Hepatocyte (in vitro differentiated cells): ENCODE measurements at regions not wholly inside any gene's neighbourhood (a gene's known extent, or its start where the extent isn't known, plus 50 kb on each side); places are given as distances from the start of the nearest gene placed in this dataset.

Experiments used
- DNase-seq: peaks from one replicate; pipeline ENCODE4 v3.0.0-alpha.2; 2016; ENCODE audit warnings: low spot score
- H2AFZ ChIP-seq: fragments of 200-600 bp; sonication (generic); 2 replicates; pipeline ENCODE4 v1.6.0; 2016; ENCODE audit warnings: antibody characterized with exemption, mild to moderate bottlenecking
- H3K27ac ChIP-seq: fragments of 200-600 bp; sonication (generic); 2 replicates; pipeline ENCODE4 v1.5.1; 2016; ENCODE audit warnings: mild to moderate bottlenecking
- H3K27me3 ChIP-seq: fragments of 200-600 bp; sonication (generic); 2 replicates; pipeline ENCODE4 v1.6.1; 2016
- H3K36me3 ChIP-seq: fragments of 200-600 bp; sonication (generic); replicated peaks from 2 replicates; pipeline ENCODE4 v1.5.1; 2016; ENCODE audit warnings: low read depth; ENCODE audit not compliant: insufficient read depth
- H3K4me1 ChIP-seq: fragments of 200-600 bp; sonication (generic); 2 replicates; pipeline ENCODE4 v1.5.1; 2016; ENCODE audit warnings: mild to moderate bottlenecking, moderate library complexity; ENCODE audit not compliant: insufficient read depth
- H3K4me2 ChIP-seq: fragments of 200-600 bp; sonication (generic); 2 replicates; pipeline ENCODE4 v1.6.0; 2016
- H3K4me3 ChIP-seq: fragments of 200-600 bp; sonication (generic); 2 replicates; pipeline ENCODE4 v1.5.1; 2016; ENCODE audit warnings: mild to moderate bottlenecking
- H3K79me2 ChIP-seq: fragments of 200-600 bp; sonication (generic); 2 replicates; pipeline ENCODE4 v1.6.0; 2017; ENCODE audit warnings: mild to moderate bottlenecking
- H3K9me2 ChIP-seq: fragments of 200-600 bp; sonication (generic); replicated peaks from 2 replicates; pipeline ENCODE4 v1.6.0; 2017; ENCODE audit warnings: mild to moderate bottlenecking; ENCODE audit not compliant: insufficient read depth
- H3K9me3 ChIP-seq: fragments of 200-600 bp; sonication (generic); 2 replicates; pipeline ENCODE4 v1.5.1; 2016; ENCODE audit warnings: low read depth, mild to moderate bottlenecking
- H4K20me1 ChIP-seq: fragments of 200-600 bp; sonication (generic); 2 replicates; pipeline ENCODE4 v1.6.0; 2016; ENCODE audit warnings: mild to moderate bottlenecking; ENCODE audit not compliant: insufficient read depth, poor library complexity, severe bottlenecking
- EZH2 ChIP-seq: fragments of 200-600 bp; sonication (generic); IDR thresholded peaks from 2 replicates; pipeline ENCODE4 v1.6.1; 2016; ENCODE audit warnings: antibody characterized with exemption, mild to moderate bottlenecking, borderline replicate concordance
- EZH2phosphoT487 ChIP-seq: fragments of 200-600 bp; sonication (generic); IDR thresholded peaks from one replicate; pipeline ENCODE4 v1.6.1; 2018; ENCODE audit warnings: antibody characterized with exemption, mild to moderate bottlenecking, low read depth, moderate library complexity; ENCODE audit not compliant: unreplicated experiment, severe bottlenecking
- WGBS: methylation state at CpG from one replicate; pipeline ENCODE4 v1.1.6; 2016; ENCODE audit warnings: low lambda C conversion rate; ENCODE audit errors: missing lambda C conversion rate; 5-methylcytosine and 5-hydroxymethylcytosine counted together
- TF ChIP-seq, protein P1 (sequence below): fragments of 200-600 bp; sonication (generic); IDR thresholded peaks from 2 replicates; pipeline ENCODE4 v1.5.1; 2016; ENCODE audit warnings: antibody characterized with exemption, mild to moderate bottlenecking; ENCODE audit not compliant: poor library complexity

- H3K4me2 ChIP-seq = no peak overlapping the region
- no peaks in the 10 kb centered on the region for H3K36me3 ChIP-seq
- no peaks in the 10 kb centered on the region for H3K79me2 ChIP-seq
- no peak for DNase-seq
- no peaks in the 10 kb centered on the region for H3K27me3 ChIP-seq
- no peak overlapping the region for H3K4me3 ChIP-seq
- no peaks in the 10 kb centered on the region for H3K9me2 ChIP-seq
- TF ChIP-seq EZH2phosphoT487 (no peak), EZH2 (no peak)
- TF ChIP-seq, protein P1, sequence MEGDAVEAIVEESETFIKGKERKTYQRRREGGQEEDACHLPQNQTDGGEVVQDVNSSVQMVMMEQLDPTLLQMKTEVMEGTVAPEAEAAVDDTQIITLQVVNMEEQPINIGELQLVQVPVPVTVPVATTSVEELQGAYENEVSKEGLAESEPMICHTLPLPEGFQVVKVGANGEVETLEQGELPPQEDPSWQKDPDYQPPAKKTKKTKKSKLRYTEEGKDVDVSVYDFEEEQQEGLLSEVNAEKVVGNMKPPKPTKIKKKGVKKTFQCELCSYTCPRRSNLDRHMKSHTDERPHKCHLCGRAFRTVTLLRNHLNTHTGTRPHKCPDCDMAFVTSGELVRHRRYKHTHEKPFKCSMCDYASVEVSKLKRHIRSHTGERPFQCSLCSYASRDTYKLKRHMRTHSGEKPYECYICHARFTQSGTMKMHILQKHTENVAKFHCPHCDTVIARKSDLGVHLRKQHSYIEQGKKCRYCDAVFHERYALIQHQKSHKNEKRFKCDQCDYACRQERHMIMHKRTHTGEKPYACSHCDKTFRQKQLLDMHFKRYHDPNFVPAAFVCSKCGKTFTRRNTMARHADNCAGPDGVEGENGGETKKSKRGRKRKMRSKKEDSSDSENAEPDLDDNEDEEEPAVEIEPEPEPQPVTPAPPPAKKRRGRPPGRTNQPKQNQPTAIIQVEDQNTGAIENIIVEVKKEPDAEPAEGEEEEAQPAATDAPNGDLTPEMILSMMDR = no peak
- WGBS = 89% methylated on average over 1 of the region's 1 CpG
- H2AFZ ChIP-seq = no peak overlapping the region
- no peaks in the 10 kb centered on the region for H3K4me1 ChIP-seq
- no peak overlapping the region for H3K27ac ChIP-seq
- H4K20me1 ChIP-seq = no peaks in the 10 kb centered on the region
- H3K9me3 ChIP-seq = no peaks in the 10 kb centered on the region
These were observed 150.6 kb upstream of the STEAP4 start for GRCh38 chr7:88457320-88457719.

- Histone ChIP-seq H3K36me3 (no peaks in the 10 kb centered on the region), H3K4me2 (no peak overlapping the region), H3K9me2 (no peaks in the 10 kb centered on the region), H3K27me3 (no peaks in the 10 kb centered on the region), H3K79me2 (no peaks in the 10 kb centered on the region), H3K9me3 (no peaks in the 10 kb centered on the region), H4K20me1 (no peaks in the 10 kb centered on the region), H3K4me3 (no peak overlapping the region), H3K27ac (no peak overlapping the region), H2AFZ (no peak overlapping the region), H3K4me1 (no peaks in the 10 kb centered on the region)
- no peak for DNase-seq
- no peak for TF ChIP-seq EZH2phosphoT487
- TF ChIP-seq, protein P1 = no peak
- no peak for TF ChIP-seq EZH2
- 6% methylated on average over 1 of the region's 1 CpG for WGBS
These were observed 149.8 kb upstream of the STEAP4 start for GRCh38 chr7:88456490-88456889.

GRCh38 chr7:88455696-88456095 is 149.0 kb upstream of the STEAP4 start:
- 90% methylated on average over 1 of the region's 1 CpG for WGBS

More at GRCh38 chr7:88455696-88456095, 149.0 kb upstream of the STEAP4 start:
- H3K79me2 ChIP-seq = no peaks in the 10 kb centered on the region
- no peak overlapping the region for H3K4me3 ChIP-seq
- no peaks in the 10 kb centered on the region for H3K27me3 ChIP-seq
- H3K4me1 ChIP-seq = no peaks in the 10 kb centered on the region
- no peak overlapping the region for H3K27ac ChIP-seq
- DNase-seq = no peak
- no peaks in the 10 kb centered on the region for H3K9me3 ChIP-seq
- TF ChIP-seq EZH2phosphoT487 (no peak), EZH2 (no peak)
- TF ChIP-seq, protein P1 = no peak
- no peak overlapping the region for H2AFZ ChIP-seq
- H3K36me3 ChIP-seq = no peaks in the 10 kb centered on the region
- H3K4me2 ChIP-seq = no peak overlapping the region
- no peaks in the 10 kb centered on the region for H4K20me1 ChIP-seq
- H3K9me2 ChIP-seq = no peaks in the 10 kb centered on the region
